NCI-H146 (cell line): ENCODE measurements at regions not wholly inside any gene's neighbourhood (a gene's known extent, or its start where the extent isn't known, plus 50 kb on each side); places are given as distances from the start of the nearest gene placed in this dataset.

ENCODE experiments used
- DNase-seq: peaks from one replicate; lab custom pipeline; 2025; lab: John Stamatoyannopoulos, UW

DNA sequence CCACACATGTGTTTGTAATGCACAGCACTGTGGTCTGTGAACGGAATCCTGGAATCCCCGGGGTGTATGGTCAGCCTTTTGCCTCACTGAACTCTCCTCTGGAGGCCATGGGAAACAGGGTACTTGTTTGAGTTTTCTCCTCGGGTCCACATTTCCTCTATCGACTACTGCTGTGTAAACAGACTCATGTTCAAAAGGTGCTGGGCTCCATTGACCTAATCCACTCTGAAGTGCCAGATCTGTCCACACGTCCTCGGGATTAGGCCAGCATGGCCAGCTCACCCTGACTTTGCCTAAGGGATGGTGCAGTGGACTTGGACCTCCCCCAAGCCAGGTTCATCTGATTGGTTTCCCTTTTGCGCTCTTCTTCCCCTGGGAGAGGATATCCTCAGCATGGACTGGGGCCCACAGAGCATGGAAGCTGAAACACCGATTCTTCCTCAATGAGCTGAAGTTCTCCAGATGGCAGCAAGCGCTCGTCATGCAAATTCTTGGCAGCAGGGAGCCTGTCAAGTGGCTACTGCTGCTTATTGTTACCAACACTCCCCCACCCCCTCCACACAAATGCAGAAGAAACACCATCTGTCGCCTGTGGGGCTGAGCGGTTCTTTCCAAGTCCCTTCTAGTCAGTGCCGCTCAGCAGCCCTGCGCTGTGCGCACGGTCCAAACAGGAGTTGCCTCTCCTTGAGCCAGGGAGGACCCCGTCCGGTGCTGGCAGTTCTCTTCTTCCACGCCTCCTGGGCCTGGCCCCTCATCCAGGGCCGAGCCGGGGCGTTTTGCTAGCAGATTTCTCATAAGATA is 292.6 kb upstream of the MARCKS start:
- peak; percentile 94 for DNase-seq

DNA sequence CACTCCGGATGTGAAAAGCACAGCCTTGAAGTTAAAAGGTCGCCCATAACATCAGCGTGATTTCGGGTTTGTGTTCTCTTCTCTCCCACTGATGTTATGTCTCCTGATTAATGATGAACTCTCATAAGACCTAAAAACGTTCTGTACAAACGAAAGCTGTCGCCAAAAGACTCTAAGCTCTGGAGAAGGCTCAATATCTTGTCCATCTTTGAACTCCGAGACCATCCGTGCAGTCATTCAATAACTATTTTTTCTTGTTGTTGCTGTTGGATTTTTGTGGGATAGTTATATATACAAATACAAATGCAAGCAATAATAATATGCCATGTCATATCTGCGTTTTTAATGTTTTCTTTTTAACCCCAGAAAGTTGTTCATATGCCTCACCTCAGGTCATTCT is 291.8 kb upstream of the MARCKS start:
- no peak for DNase-seq

DNA sequence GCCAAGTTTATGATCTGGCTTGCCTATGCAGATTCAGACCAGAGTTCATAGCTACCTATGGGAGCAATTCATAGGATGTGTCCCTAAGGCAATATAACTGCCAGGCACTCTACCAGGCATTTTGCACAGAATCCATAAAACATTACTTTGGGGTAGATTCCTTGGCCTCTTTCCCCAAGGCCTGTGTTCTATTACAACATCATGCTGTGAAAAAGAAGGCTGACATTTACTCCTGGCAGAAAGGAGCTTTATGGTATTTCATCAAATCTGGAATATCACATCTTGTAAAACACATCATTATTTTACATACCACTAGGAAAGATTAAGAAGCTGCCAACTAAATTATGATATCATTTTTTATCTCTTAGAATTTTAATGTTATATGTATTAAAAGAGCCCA is 287.0 kb upstream of the MARCKS start:
- DNase-seq, result no peak

DNA sequence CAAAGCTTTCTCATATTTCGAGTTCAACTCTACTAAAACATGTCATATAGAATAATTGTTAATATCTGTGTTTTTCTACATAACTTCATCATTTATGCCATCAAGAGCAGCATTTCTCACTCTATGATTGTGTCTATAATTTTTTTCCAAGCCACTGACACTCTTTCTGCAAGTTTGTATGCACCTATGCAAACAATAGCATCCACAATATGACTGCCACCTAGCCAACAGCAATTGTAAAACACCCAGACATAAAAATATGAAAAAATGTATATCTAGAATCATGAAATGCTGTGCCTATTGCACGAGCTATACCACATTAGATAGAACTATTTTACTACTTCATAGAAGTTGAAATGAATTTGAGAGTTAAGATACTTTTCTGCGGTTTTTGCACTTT is 286.5 kb upstream of the MARCKS start:
- DNase-seq, result no peak

DNA sequence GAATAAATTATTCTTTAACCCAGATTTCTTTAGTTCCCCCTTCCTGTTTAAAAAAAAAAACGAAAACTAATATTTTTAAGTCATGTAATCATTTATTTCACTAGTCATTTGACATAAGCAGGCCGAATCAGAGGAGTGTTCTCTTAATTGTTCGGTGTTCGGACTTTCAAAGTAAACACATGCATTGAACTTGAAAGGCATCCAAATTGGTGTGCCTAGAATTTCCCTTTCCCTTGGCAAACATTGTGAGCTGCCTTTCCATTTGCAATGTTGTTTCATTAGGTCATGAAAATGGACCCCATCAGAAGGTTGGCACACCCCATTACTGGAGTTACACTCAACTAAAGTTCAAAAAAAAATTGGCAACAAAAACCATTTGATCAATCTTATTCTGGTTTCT is 283.0 kb upstream of the MARCKS start:
- DNase-seq, result no peak

DNA sequence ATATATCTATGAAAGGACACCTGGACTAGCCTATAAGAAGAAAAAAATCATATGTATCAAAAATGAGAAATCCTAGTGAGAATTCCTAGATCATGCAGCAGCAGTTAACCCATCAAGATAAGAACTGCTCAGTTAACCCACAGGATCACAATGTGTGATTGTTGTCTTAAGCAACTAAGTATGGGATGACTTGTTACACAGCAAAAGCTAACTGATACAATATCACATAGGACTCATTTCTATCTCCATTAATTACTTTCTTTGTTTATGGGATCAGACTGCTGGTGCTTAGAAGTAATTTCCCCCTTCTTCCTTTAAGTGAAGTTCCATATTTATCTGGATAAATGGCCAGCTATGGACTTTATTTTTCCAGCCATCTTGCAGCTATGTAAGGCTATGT is 280.8 kb upstream of the MARCKS start:
- no peak for DNase-seq

DNA sequence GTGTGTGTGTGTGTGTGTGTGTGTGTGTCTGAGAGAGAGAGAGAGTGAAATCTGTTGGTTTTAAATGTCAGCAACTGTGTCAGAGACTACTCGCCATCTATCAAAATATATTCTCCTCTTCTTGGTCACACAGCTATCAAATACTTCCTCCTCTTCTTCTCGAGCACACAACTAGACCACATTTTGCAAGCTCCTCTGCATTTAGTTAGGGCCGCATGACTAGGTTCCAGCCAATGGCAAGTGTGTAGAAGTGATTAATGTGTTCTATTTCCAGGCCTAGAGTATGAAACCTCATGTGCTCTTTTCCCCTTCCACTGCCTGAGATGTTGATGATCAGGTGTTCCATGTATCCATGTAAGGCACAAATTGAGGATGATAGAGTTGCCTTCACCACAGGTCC is 278.5 kb upstream of the MARCKS start:
- DNase-seq, result no peak

DNA sequence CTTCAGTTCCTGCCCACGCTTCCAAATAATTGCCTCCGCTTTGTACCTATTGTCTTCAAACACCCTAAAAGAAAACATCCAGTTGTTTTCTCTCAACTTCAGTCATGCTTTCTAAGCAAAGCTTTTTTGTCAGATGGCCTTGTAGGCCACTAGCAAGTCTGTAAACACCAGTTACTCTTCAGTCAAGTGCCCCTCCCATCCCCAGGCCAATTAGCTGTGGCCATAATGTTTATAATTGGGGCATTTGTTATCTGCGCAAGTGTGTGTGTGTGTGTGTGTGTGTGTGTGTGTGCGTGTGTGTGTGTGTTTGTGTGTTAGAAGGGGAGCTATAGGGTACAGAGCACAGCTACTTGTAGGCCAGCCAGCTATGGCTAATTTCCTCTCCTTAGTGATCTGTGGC is 272.4 kb upstream of the MARCKS start:
- peak; percentile 58 for DNase-seq

DNA sequence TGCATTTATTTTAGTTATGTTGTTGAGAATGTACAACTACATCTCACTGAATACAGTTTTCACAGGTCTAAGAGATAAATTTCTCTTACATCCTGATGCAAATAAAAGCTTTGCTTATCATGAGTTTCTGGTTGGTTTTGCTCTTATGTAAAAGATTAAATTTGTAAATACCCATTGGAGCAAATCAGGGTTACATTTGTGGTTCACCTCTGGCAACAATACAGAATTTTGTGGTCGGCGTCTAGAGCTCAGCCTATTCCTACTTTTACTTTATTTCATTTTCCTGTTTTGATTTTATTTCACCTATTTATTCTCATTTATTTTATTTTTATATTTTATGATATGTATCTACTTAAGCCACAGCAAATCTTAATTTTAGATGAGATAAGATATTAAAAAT is 271.9 kb upstream of the MARCKS start:
- DNase-seq, result no peak

DNA sequence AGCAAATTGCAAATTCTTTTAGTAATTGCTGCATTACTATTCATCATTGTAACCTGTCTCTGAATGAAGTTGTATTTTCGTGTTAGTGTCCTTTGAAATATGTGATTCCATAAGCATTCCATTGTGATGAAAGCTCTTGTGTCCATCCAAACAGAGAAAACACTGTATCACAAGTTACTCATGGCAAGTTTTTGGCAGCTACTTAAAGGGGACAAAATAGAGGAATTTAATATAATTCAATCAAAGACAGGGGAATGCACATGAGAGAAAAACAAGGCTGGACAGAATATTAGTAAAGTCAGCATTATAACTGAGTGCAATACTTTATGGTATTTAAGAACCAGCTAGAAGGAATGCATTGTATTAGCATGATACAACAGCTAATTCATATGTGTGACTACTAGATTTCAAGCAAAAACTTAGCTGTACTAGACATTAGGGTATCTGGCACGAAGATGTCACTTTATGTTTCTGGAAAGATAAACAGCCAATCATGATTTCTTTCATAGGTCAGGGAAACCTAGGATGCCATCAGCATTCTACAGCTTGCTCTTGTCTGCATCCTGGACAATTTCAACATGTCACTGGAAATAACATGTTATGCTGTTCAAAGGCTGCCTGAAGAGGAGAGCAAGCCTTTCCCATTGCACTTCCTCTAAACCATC is 270.6 kb upstream of the MARCKS start:
- DNase-seq, result no peak

DNA sequence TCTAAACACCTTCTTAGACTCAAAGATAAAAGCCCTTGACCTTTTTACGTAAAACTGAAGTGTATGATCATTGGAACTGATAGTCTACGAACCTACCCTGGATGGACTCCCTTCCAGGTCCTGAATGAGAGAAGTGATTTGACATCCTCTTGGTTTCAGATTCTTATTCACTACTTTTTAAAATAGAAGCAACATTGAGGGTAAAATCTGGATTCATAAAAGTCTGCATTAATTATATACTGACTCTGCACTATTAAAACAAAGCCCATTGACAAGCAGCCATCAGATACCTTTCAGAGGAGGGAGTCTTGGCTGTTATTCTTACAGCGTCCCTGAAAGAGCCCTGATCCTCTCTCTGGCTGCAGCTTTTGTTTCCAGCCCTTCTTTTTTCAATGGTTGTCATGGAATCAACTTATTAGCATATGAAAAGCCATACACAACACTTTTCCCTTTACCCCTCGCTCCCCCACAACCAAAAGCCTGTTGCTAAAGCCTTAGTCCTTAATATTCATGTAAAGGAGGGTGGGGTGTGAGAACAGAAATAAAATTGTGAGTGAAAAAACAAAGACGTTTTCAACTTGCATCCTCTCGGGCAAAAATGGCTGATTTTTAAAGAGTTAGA is 270.0 kb upstream of the MARCKS start:
- peak; percentile 77 for DNase-seq

DNA sequence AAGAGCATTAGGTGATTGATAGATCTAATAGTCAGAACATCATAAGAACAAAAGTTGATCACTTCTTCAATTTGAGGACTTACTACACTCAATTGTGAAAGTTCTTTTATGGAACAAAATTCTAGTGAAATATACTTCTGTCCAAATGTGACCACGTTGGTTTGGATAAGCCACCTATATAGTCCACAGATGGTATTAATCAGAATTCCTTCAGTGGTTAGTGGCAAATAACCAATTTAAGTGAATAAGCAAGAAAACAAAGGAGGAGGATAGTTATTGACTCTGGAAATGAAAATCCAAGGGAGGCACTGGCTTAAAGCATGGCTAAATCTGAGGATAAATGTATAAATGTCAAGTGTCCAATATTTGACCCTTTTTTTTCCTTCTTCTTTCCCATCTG is 268.5 kb upstream of the MARCKS start:
- no peak for DNase-seq

DNA sequence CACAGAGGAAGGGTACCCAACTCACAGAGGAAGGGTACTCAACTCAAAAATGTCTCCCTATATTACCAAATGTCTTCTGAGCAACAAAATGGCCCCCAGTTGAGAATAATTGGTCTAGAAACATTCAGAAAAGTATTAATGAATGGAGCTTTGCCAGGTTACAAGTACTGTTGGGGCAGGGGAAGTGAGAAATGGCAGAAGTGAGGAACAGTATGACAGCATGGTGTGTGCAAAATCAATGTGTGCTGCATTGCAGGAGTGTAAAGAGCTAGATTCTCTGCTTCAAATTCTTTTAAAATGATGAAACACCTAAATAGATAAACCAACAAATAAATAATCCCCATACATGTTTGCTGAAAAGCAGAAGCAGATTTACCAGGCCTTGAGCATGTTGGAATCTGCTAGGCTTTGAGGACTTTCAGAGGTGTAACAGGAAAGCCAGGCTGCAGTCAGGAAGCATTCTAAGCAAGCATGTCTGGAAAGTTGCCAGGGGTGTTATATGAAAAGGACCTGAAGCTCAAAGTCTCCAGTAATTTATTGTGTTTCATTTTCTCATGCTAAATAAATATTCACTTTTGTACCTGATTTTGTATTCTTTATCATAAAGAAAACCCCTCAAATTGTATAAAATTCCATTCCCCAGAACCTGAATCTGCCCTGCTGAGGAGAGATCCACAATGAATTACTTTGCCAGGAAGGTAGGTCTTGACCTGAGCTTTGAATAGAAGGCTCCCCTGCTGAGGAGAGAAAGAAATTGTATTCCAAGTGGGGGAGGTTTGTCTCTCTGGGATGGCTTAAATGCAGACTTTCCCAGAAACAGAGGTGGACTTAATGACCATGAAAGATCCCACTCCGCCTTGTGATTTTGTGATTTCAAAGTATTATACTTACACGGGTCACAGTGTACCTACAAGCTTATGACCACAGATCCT is 265.0 kb upstream of the MARCKS start:
- DNase-seq, result peak; percentile 82

DNA sequence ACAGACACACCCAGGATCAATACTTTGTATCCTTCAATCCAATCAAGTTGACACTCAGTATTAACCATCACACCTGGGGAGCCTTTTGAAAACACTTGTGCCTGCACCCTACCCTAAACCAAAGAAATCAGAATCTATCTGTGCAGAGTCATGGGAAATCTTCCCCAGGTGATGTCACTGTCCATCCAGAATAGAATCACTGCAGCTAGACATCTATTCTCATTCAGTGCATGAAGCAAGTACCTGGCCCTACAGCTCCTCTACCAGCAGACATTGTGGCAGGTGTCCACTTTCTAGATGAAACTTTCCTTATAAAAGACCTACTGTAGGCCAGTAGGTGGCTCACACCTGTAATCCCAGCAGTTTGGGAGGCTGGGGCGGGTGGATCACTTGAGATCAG is 262.4 kb upstream of the MARCKS start:
- DNase-seq, result no peak

DNA sequence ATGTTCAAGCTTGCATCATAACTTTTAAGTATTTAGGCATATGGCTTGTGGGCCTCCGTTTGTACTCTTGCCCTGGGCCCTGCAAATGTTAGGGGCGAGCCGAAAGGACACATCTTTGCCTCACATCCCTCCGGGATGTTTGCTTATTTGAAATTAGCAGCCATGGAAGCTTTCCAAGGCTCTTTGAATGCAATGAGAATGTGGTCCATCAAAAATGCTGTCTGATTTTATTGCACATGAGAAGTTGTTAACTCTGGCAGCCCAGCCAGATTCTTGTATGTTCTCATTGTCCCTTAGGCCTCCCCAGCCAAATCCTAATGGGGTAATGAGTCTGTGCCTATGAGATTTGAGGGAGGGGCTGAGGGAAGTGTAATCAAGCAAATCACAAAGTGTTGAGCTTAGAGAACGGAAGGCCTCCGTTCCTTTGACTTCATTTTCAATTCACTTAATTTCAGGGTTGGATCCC is 261.2 kb upstream of the MARCKS start:
- peak; percentile 15 for DNase-seq

DNA sequence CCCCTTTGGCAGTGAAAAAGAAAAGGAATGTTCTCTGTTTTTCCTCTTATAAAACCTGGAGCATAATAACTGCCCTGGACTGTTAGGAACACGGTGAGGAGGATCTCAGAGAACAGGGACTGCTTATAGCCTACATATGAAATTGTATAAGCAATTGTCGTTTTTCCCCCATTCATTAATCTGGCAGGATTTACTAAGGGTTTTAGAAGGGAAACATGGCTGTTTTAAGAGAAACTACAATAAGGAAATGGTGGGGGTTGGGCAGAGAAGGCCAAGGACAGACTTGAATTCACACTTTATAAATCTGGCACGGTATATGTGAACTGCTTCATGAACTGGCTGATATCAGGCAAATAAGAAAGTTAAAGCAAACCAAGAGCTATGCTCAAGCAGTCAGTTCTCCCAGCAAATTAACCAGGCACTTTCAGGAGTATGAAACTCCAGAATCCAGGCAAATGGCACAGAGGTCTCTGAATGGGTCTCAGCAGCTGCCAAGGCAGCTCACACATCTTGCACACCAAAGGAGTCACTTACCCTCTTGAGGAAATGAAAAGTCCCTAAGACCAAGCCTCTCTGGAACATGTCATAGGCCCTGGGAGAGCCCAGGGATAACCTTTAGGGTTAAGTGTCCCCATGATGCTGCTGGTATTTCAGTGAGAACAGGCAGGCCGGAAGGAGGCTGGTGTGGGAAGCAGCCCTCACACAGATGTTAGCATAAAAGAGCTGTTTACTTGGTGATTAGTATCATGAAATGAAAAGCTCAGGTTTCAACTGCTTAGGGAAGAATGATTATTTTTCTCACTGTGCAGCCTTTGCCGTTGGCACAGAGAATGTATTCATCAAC is 260.5 kb upstream of the MARCKS start:
- peak; percentile 92 for DNase-seq

DNA sequence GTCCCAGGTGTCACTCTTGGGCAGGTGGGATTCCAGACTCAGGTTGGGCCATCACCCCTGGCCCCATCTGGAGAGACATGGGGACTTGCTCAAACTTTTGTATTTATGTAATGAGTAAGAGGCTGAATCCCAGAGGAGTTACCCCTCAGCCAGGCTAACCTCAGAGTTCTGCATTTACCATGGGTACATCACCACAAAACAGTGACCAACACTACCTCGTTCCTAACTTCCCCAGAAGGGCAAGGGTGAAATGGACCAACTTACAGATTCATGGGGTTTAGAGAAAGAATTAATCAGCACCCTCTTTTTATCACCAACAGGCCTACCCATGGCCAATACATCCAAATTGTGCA is 259.9 kb upstream of the MARCKS start:
- DNase-seq, result no peak

DNA sequence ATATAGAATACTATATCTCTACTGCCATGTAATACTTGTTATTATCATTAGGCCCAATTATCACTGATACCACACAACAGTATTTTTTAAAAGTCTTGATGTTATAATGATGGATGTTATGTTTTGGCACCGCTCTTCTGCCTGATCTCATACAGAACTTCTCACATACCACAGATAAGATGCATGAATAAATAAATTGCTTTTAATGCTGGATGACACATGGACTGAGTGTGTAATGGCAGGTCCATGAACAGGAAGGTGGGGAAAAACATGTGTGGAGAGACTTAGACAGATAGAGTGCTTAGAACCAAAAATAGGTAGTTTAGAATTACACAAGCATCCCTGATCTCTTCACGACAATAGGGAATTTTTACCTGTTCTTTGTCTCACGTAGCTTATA is 258.4 kb upstream of the MARCKS start:
- DNase-seq, result no peak

DNA sequence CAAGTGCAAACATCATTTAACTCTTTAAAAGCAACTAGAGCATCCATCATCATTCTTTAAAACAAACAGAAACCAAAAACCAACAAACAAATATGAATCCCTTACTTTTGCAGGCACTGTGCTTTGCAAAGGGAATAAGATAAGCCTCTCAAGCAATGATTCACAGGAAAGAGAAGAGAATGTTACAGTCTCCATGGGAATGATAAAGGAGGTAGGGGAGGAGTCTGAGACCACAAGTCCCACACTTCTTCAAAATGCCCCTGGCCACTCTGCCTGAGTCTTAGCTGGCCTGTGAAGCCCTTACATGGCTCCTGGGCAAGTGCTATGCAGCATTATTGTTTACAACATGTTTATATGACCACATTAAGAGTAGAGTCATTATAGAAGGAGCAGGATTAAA is 257.7 kb upstream of the MARCKS start:
- peak; percentile 34 for DNase-seq

DNA sequence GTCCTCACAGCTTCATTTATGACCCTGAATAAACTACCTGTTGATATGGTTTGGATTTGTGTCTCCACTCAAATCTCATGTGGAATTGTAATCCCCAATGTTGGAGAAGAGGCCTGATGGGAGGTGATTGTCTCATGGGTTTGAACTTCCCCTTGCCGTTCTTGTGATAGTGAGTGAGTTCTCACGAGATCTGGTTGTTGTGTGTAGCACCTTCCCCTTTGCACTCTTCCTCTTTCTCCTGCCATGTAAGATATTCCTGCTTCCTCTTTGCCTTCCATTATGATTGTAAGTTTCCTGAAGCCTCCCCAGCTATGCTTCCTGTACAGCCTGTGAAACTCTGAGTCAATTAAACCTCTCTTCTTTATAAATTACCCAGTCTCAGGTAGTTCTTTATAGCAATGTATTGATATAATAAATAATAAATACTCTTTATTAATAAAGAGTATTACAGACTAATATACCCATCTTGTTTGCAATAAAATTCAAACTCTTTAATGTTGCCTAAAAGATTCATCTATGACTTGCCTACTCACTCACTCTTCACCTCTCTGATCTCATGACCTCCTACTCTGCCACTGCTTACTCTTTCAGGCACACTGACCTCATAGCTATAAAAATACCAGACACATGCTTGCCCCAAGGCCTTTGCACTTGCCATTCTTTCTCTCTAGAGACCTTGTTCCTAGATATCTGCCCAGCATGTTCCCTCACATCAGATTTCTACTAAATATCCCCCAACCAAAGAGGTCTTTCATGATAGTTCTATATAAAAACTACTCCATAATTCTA is 256.4 kb upstream of the MARCKS start:
- DNase-seq, result no peak
